ENCODE measurements at regions not wholly inside any gene's neighbourhood (a gene's known extent, or its start where the extent isn't known, plus 50 kb on each side); places are given as distances from the start of the nearest gene placed in this dataset.

GRCh38 chr9:129493002-129493705 lies 127.7 kb downstream of the C9orf50 start:
- intact Hi-C loops (cut with micrococcal nuclease), result no loop called here
- Mint-ChIP-seq H3K9me3 (ENCODE audit: unreplicated experiment) (no peaks in the 10 kb centered on the region), H3K36me3 (ENCODE audit: insufficient read depth, unreplicated experiment) (peaks cover 18% of the 10 kb centered on the region), H3K4me3 (ENCODE audit: unreplicated experiment) (peak overlapping the region; percentile 22), H3K4me1 (ENCODE audit: insufficient read depth, unreplicated experiment) (peaks cover 51% of the 10 kb centered on the region), H3K27ac (ENCODE audit: low read depth, unreplicated experiment) (no peak overlapping the region), H3K27me3 (ENCODE audit: insufficient read depth, unreplicated experiment) (no peaks in the 10 kb centered on the region)
- BruUV-seq (replicated peaks), result no TSS peak
- CTCF ChIA-PET, result interaction anchor here (1.3 to 5.9 kb wide), 2 partner anchors 320 to 361 kb away, joined by 3 to 35 read pairs; no protein-coding TSS in a partner anchor
- POLR2A ChIA-PET, result interaction anchor here (0.7 to 6.2 kb wide), 4 partner anchors 9 to 315 kb away, joined by 3 to 155 read pairs (median 22); partner anchors contain the start of gene IER5L
- DNase-seq (ENCODE audit: unreplicated experiment), result no peak
- no peak for TF ChIP-seq CTCF (IDR thresholded peaks at IDR 0.05; ENCODE audit: unreplicated experiment)

DNA sequence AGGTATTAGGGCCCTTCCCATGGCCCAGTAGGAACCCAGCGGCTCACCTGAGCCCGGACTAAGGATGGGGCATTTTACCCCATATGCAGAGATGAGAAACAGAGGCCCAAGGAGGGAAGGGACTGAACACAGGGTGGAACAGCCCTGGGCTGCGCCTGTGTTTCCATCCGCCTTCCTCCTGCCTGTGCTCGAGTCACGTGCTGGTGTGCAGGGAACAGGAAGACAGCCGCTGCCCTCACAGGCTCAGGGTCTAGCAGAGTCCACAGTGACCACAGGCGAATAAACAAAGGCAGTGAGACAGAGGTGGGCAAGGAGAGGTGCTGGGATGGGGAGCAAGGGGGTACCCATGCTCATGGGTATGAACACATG lies 129.4 kb downstream of the C9orf50 start:
- Mint-ChIP-seq H3K27ac (ENCODE audit: low read depth, unreplicated experiment) (peak overlapping the region; percentile 72), H3K4me3 (ENCODE audit: unreplicated experiment) (peak overlapping the region; percentile 69), H3K36me3 (ENCODE audit: insufficient read depth, unreplicated experiment) (peaks cover 12% of the 10 kb centered on the region), H3K9me3 (ENCODE audit: unreplicated experiment) (no peaks in the 10 kb centered on the region), H3K4me1 (ENCODE audit: insufficient read depth, unreplicated experiment) (peaks cover 54% of the 10 kb centered on the region), H3K27me3 (ENCODE audit: insufficient read depth, unreplicated experiment) (no peaks in the 10 kb centered on the region)
- BruUV-seq (replicated peaks), result no TSS peak
- POLR2A ChIA-PET, result interaction anchor here (3.3 to 6.2 kb wide), 2 partner anchors 8 to 317 kb away, joined by 28 to 155 read pairs; no protein-coding TSS in a partner anchor
- DNase-seq (ENCODE audit: unreplicated experiment), result no peak
- TF ChIP-seq CTCF (IDR thresholded peaks at IDR 0.05; ENCODE audit: unreplicated experiment), result no peak
- CTCF ChIA-PET, result interaction anchor here (0.6 to 1.1 kb wide), 2 partner anchors 304 to 319 kb away, joined by 4 read pairs; no protein-coding TSS in a partner anchor
- intact Hi-C loops (cut with micrococcal nuclease), result no loop called here

GRCh38 chr9:129490583-129491486 lies 130.1 kb downstream of the C9orf50 start:
- no peak for DNase-seq (ENCODE audit: unreplicated experiment)
- ChIA-PET CTCF (interaction anchor here (0.7 to 1.5 kb wide), 5 partner anchors 108 to 637 kb away, joined by 3 to 4 read pairs (median 4); no protein-coding TSS in a partner anchor), POLR2A (interaction anchor here (0.6 to 3.3 kb wide), 5 partner anchors 9 to 806 kb away, joined by 3 to 35 read pairs (median 9); no protein-coding TSS in a partner anchor)
- Mint-ChIP-seq H3K27me3 (ENCODE audit: insufficient read depth, unreplicated experiment) (no peaks in the 10 kb centered on the region), H3K9me3 (ENCODE audit: unreplicated experiment) (no peaks in the 10 kb centered on the region), H3K36me3 (ENCODE audit: insufficient read depth, unreplicated experiment) (peaks cover 10% of the 10 kb centered on the region), H3K4me1 (ENCODE audit: insufficient read depth, unreplicated experiment) (peaks cover 61% of the 10 kb centered on the region), H3K27ac (ENCODE audit: low read depth, unreplicated experiment) (peak overlapping the region; percentile 72), H3K4me3 (ENCODE audit: unreplicated experiment) (peak overlapping the region; percentile 69)
- TF ChIP-seq CTCF (IDR thresholded peaks at IDR 0.05; ENCODE audit: unreplicated experiment), result no peak
- intact Hi-C loops (cut with micrococcal nuclease), result no loop called here
- BruUV-seq (replicated peaks), result no TSS peak

All from MCF 10A (cell line).